ENCODE measurements at regions not wholly inside any gene's neighbourhood (a gene's known extent, or its start where the extent isn't known, plus 50 kb on each side); places are given as distances from the start of the nearest gene placed in this dataset.

GRCh38 chr3:76177610-76178009 is 392.3 kb upstream of the ZNF717 start:
- no peak for ATAC-seq (replicated peaks in 6 of 8)
- 32 to 73% (median 43%) methylated on average over 1 to 4 of the region's 4 CpGs for WGBS, 10 experiments
- H3K4me1 ChIP-seq (replicated peaks in 1 of 2), result peaks cover 0 to 5% of the 10 kb centered on the region in 2 donors
- in situ Hi-C loops (cut with MboI; ENCODE audit: low pct_unique_long_range_greater_than_20kb in 2 of 9, low sequenced_read_pairs in 9 of 9, unreplicated experiment in 9 of 9), result no loop called here
- no peak overlapping the region for H3K27ac ChIP-seq
- no peak overlapping the region for H3K4me3 ChIP-seq

DNA sequence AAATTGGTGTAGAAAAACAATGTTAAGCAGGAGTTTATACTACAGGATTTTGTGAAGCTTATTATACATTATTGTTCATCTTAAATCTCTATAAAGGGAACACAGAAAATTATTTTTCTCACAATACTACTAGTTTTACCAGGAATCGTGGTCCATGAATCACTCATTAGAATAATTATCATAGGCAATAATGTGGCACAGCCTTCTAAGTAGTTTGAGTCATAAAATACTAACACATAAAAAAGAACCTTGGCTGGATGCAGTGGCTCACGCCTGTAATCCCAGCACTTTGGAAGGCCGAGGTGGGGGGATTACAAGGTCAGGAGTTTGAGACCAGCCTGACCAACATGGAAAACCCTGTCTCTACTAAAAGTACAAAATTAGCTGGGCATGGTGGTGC is 393.1 kb upstream of the ZNF717 start:
- no peak overlapping the region for H3K4me3 ChIP-seq
- peak in 2 of 8 experiments; percentile 65 to 95 for ATAC-seq (replicated peaks in 6 of 8)

DNA sequence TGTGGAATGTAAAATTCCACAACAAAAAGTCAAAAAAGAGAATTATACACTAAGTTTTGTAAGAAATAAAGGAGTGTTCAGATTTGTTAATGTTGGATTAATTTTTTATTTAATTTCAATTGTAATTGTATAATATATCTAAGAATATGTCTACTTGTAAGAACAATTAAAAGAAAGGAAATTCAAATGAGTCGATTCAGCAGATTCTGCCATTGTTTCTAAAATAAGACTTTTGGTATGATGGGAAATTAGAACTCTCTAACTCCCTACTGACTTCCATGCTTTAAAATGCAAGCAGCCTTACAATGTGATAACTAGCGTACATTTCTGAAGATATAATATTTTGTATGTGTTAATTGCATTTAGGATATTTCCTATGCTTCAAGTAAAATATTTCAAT is 395.9 kb upstream of the ZNF717 start:
- in situ Hi-C loops (cut with MboI; ENCODE audit: low pct_unique_long_range_greater_than_20kb in 2 of 9, low sequenced_read_pairs in 9 of 9, unreplicated experiment in 9 of 9), result no loop called here
- no peak for ATAC-seq (replicated peaks in 6 of 8)
- WGBS, 10 experiments, result 15 to 93% (median 67%) methylated on average over 2 of the region's 2 CpGs; no CpG with 5 or more reads in 2 of the 10 experiments
- H3K4me1 ChIP-seq (replicated peaks in 1 of 2), result peaks cover 0 to 5% of the 10 kb centered on the region in 2 donors
- H3K4me3 ChIP-seq, result no peak overlapping the region
- no peak overlapping the region for H3K27ac ChIP-seq

More for the DNA sequence above, 393.1 kb upstream of the ZNF717 start:
- H3K27ac ChIP-seq, result no peak overlapping the region
- WGBS, 10 experiments, result 0 to 100% (median 55%) methylated on average over 1 to 3 of the region's 3 CpGs
- peaks cover 0 to 5% of the 10 kb centered on the region in 2 donors for H3K4me1 ChIP-seq (replicated peaks in 1 of 2)
- in situ Hi-C loops (cut with MboI; ENCODE audit: low pct_unique_long_range_greater_than_20kb in 2 of 9, low sequenced_read_pairs in 9 of 9, unreplicated experiment in 9 of 9), result no loop called here

DNA sequence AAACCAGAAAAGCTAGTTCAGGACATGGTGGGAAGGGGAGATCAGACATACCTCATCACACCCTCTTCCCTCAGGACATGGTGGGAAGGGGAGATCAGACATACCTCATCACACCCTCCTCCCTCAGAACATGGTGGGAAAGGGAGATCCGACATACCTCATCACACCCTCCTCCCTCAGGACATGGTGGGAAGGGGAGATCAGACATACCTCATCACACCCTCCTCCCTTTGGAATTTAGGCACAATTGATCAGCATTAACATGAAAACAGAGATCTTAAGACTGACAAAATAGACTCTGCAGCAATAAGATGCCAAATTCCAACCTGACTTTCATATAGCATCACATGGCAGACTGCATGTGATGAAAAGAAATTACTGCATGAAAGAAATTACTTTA is 412.7 kb upstream of the ZNF717 start:
- H3K27ac ChIP-seq, result no peak overlapping the region
- H3K4me1 ChIP-seq (replicated peaks in 1 of 2), result no peaks in the 10 kb centered on the region
- in situ Hi-C loops (cut with MboI; ENCODE audit: low pct_unique_long_range_greater_than_20kb in 2 of 9, low sequenced_read_pairs in 9 of 9, unreplicated experiment in 9 of 9), result no loop called here
- WGBS, 10 experiments, result 0 to 100% (median 60%) methylated on average over 1 of the region's 1 CpG; no CpG with 5 or more reads in 7 of the 10 experiments
- H3K4me3 ChIP-seq, result no peak overlapping the region
- no peak for ATAC-seq (replicated peaks in 6 of 8)

GRCh38 chr3:76199382-76199781 is 414.0 kb upstream of the ZNF717 start:
- Histone ChIP-seq H3K4me3 (no peak overlapping the region), H3K4me1 (replicated peaks in 1 of 2) (no peaks in the 10 kb centered on the region), H3K27ac (no peak overlapping the region)
- in situ Hi-C loops (cut with MboI; ENCODE audit: low pct_unique_long_range_greater_than_20kb in 2 of 9, low sequenced_read_pairs in 9 of 9, unreplicated experiment in 9 of 9), result no loop called here
- WGBS, 10 experiments, result 0 to 94% (median 25%) methylated on average over 2 to 5 of the region's 5 CpGs; no CpG with 5 or more reads in 1 of the 10 experiments
- ATAC-seq (replicated peaks in 6 of 8), result peak in 1 of 8 experiments; percentile 18

DNA sequence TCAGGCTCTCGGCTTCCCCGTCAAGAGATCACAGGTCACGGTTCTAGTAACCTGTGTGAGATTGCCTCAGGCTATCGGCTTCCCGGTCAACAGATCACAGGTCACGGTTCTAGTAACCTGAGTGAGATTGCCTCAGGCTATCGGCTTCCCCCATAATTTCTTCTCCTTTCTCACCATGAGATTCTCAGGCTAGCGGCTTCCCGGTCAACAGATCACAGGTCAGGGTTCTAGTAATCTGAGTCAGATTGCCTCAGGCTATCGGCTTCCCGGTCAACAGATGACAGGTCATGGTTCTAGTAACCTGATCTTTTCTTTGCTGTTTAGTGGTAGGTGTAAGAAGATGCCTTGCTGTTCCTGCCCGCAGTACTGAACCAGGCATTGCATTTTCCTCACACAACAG is 418.2 kb upstream of the ZNF717 start:
- in situ Hi-C loops (cut with MboI; ENCODE audit: low pct_unique_long_range_greater_than_20kb in 2 of 9, low sequenced_read_pairs in 9 of 9, unreplicated experiment in 9 of 9), result no loop called here
- Histone ChIP-seq H3K4me3 (no peak overlapping the region), H3K27ac (no peak overlapping the region), H3K4me1 (replicated peaks in 1 of 2) (no peaks in the 10 kb centered on the region)
- WGBS, 10 experiments, result 47 to 92% (median 89%) methylated on average over 2 to 9 of the region's 12 CpGs; no CpG with 5 or more reads in 1 of the 10 experiments
- ATAC-seq (replicated peaks in 6 of 8), result no peak

DNA sequence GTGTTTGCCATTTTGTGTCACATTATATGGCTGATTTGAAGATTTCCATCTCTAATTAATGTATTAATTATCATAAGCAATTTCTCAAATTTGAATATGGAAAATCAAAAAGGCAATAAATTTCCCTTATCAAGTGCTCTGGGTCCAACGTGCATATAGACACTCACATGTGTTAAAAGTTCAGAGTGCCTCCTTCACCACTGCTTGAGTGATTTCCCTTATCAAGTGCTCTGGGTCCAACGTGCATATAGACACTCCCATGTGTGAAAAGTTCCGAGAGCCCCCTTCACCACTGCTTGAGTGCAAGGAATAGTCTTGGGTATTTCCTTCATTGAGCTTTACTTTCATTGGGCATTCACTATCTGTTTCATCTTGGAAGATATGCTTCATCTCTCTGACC is 421.0 kb upstream of the ZNF717 start:
- ATAC-seq (replicated peaks in 6 of 8), result no peak
- Histone ChIP-seq H3K4me3 (no peak overlapping the region), H3K4me1 (replicated peaks in 1 of 2) (no peaks in the 10 kb centered on the region), H3K27ac (no peak overlapping the region)
- WGBS, 10 experiments, result 10 to 94% (median 70%) methylated on average over 1 to 3 of the region's 3 CpGs
- in situ Hi-C loops (cut with MboI; ENCODE audit: low pct_unique_long_range_greater_than_20kb in 2 of 9, low sequenced_read_pairs in 9 of 9, unreplicated experiment in 9 of 9), result no loop called here

DNA sequence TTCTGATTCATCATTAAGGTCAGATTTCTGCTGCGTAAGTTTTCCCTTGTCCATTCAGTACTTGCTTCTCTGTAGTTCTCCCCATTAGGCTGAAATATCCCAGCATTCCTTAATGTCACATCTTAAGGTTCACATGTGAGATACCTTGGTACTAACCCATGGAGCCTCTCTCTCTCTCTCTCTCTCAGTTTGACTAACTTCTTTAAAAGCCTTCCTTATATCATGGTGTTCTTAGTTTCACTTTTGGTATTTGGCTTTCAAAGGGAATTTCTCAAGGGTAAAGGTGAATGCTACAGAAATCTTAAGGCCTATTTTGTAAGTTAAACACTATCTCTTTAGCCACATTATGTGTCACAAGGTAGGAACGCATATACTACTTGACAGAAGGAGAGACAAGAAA is 427.3 kb upstream of the ZNF717 start:
- in situ Hi-C loops (cut with MboI; ENCODE audit: low pct_unique_long_range_greater_than_20kb in 2 of 9, low sequenced_read_pairs in 9 of 9, unreplicated experiment in 9 of 9), result no loop called here
- Histone ChIP-seq H3K27ac (no peak overlapping the region), H3K4me3 (no peak overlapping the region), H3K4me1 (replicated peaks in 1 of 2) (no peaks in the 10 kb centered on the region)
- ATAC-seq (replicated peaks in 6 of 8), result no peak
- 11 to 100% (median 90%) methylated on average over 1 to 2 of the region's 2 CpGs; no CpG with 5 or more reads in 1 of the 10 experiments for WGBS, 10 experiments

DNA sequence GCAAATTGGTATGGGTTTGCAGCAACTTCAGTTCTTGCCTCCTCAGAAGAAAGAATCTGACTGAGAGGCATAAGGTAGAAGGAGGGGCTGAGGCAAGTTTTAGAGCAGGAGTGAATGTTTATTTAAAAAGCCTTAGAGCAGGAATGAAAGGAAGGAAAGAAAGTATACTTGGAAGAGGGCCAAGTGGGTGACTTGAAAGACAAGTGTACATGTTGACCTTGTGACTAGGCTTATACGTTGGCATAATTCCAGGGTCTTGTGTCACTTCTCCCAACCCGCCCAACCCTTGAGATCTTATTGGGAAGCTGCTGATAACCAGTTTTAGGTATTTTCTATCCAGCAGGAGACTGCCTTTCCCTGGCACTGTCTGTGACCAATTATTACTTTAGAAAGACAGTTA is 436.9 kb upstream of the ZNF717 start:
- Histone ChIP-seq H3K4me1 (replicated peaks in 1 of 2) (no peaks in the 10 kb centered on the region), H3K4me3 (no peak overlapping the region), H3K27ac (no peak overlapping the region)
- in situ Hi-C loops (cut with MboI; ENCODE audit: low pct_unique_long_range_greater_than_20kb in 2 of 9, low sequenced_read_pairs in 9 of 9, unreplicated experiment in 9 of 9), result no loop called here
- 40 to 60% (median 40%) methylated on average over 1 to 2 of the region's 2 CpGs; no CpG with 5 or more reads in 7 of the 10 experiments for WGBS, 10 experiments
- ATAC-seq (replicated peaks in 6 of 8), result peak in 1 of 8 experiments; percentile 16

GRCh38 chr3:76231258-76231657 is 445.9 kb upstream of the ZNF717 start:
- no peak overlapping the region for H3K4me3 ChIP-seq
- in situ Hi-C loops (cut with MboI; ENCODE audit: low pct_unique_long_range_greater_than_20kb in 2 of 9, low sequenced_read_pairs in 9 of 9, unreplicated experiment in 9 of 9), result no loop called here
- no peak overlapping the region for H3K27ac ChIP-seq
- no peaks in the 10 kb centered on the region for H3K4me1 ChIP-seq (replicated peaks in 1 of 2)
- WGBS, 10 experiments, result 27 to 93% (median 90%) methylated on average over 2 to 4 of the region's 4 CpGs; no CpG with 5 or more reads in 1 of the 10 experiments
- ATAC-seq (replicated peaks in 6 of 8), result no peak

DNA sequence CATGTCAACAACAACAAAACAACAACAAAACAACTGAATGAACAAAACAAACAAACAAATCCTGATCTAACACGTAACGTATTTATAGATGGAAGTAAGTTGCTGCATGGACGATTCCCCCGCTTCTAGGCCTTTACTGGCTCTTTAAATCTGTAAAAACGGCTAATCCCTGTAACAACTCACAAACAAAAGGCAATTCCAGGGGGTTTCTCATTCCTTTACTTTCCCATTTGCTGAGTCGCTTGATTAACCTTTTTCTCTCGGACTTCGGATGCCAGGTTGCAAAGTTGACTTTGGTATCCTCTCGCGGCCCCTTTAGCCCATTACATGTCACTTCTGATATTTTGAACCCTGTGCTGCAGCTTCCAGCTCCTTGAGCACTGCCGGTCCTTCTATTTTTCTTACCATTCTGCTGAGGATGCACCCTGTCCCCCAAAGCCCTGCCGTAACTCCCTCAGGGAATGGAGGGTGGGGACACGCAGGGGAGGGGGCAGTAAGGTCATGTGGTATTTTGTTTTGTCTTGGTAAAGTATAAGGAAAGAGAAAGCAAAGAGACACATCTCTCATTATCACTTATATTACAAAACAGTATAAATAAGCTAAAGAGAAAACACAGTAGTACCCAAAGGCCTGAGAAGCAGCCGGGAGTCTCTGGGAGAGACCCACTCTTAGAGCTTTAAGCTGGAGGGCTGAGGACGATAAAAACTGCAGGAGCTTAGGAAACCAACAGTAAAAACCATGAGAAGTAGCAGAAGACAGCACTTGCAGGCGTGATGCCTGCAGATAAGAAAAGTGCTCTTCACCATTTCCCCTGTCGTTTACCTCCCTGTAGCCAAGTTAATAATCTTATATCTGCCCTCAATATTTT is 457.8 kb upstream of the ZNF717 start:
- WGBS, 10 experiments, result 31 to 93% (median 85%) methylated on average over 3 to 13 of the region's 17 CpGs; no CpG with 5 or more reads in 1 of the 10 experiments
- in situ Hi-C loops (cut with MboI; ENCODE audit: low pct_unique_long_range_greater_than_20kb in 2 of 9, low sequenced_read_pairs in 9 of 9, unreplicated experiment in 9 of 9), result no loop called here
- H3K27ac ChIP-seq, result no peak overlapping the region
- ATAC-seq (replicated peaks in 6 of 8), result no peak
- H3K4me1 ChIP-seq (replicated peaks in 1 of 2), result no peaks in the 10 kb centered on the region
- no peak overlapping the region for H3K4me3 ChIP-seq

DNA sequence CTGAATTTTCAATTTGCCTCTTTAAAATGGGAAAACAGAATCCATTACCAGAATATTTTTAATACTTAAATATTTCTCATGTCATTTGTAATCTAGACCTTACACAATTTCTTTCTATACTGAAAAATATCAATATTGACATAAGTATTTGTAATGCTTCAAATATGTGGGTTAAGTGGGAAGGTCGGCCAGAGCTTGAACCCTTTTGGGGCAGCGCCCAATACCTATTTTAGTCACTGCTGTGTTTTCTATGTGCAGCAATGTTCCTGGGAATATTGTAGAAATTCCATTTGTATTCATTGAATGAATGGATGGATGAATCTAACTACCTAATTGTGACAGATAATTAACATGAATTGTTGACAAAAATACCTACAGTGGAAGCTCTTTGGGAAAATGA is 459.7 kb upstream of the ZNF717 start:
- in situ Hi-C loops (cut with MboI; ENCODE audit: low pct_unique_long_range_greater_than_20kb in 2 of 9, low sequenced_read_pairs in 9 of 9, unreplicated experiment in 9 of 9), result no loop called here
- no peak for ATAC-seq (replicated peaks in 6 of 8)
- H3K4me1 ChIP-seq (replicated peaks in 1 of 2), result no peaks in the 10 kb centered on the region
- no peak overlapping the region for H3K4me3 ChIP-seq
- 6 to 100% (median 68%) methylated on average over 1 to 2 of the region's 2 CpGs; no CpG with 5 or more reads in 3 of the 10 experiments for WGBS, 10 experiments
- no peak overlapping the region for H3K27ac ChIP-seq

DNA sequence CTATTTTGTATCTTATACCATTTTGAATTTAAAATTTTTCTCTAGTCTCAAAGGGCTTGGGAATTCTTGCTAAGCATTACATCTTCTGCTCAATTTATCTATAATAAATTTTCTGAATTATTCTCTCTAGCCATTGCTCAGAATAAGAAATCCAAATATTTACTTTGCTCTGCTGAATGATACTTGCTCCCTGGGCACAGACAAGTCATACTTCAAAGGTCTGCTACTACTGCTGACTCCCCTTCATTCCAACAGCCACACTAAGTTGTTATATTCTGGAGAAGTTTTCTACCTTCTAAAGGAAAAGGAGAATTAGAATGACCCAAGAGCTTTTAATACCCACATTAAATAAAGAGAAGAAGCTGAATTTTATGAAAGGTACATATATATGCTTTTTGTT is 460.3 kb upstream of the ZNF717 start:
- Histone ChIP-seq H3K4me1 (replicated peaks in 1 of 2) (no peaks in the 10 kb centered on the region), H3K4me3 (no peak overlapping the region), H3K27ac (no peak overlapping the region)
- in situ Hi-C loops (cut with MboI; ENCODE audit: low pct_unique_long_range_greater_than_20kb in 2 of 9, low sequenced_read_pairs in 9 of 9, unreplicated experiment in 9 of 9), result no loop called here
- no peak for ATAC-seq (replicated peaks in 6 of 8)

DNA sequence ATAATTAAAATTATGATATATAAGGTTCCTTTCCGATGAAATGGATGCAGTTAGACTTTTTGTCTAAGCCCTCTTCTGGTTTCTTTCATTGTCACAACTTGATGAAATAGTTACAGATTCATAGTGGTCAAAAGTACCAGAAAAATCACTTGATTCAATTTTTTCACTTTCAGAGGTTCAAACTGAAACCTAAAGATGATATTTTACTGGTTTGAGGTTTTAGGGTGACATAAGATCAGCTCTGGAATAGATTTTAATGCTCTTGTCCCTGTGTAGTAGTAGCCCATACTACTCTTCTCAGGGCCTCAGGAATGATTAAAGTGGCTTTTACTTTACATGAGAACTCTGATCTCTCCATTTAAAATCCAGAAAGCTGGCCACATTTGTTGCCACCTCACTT is 479.1 kb upstream of the ZNF717 start:
- ATAC-seq (replicated peaks in 6 of 8), result no peak
- WGBS, 10 experiments, result 20 to 100% (median 88%) methylated on average over 1 of the region's 1 CpG; no CpG with 5 or more reads in 1 of the 10 experiments
- Histone ChIP-seq H3K4me3 (no peak overlapping the region), H3K27ac (no peak overlapping the region), H3K4me1 (replicated peaks in 1 of 2) (peaks cover 0 to 4% of the 10 kb centered on the region in 2 donors)
- in situ Hi-C loops (cut with MboI; ENCODE audit: low pct_unique_long_range_greater_than_20kb in 2 of 9, low sequenced_read_pairs in 9 of 9, unreplicated experiment in 9 of 9), result no loop called here
